IMR-90 (cell line): ENCODE measurements at regions not wholly inside any gene's neighbourhood (a gene's known extent, or its start where the extent isn't known, plus 50 kb on each side); places are given as distances from the start of the nearest gene placed in this dataset.
"Not testable (repeated sequence)": the region's sequence is repeated elsewhere in the genome, so short reads cannot be mapped to it uniquely, and the experiment has no call there.

ENCODE experiments used
- BHLHE40 ChIP-seq: fragments of 150-350 bp; IDR thresholded peaks from 2 replicates; pipeline ENCODE4 v1.6.1; 2016; ENCODE audit warnings: mild to moderate bottlenecking, low read depth, low read length
- CEBPB ChIP-seq: IDR thresholded peaks from 2 replicates; pipeline ENCODE4 v1.6.1; 2012; ENCODE audit warnings: low read depth, low read length, improper control_type of control experiment
- MAFK ChIP-seq: IDR thresholded peaks from 2 replicates; pipeline ENCODE4 v1.6.1; 2012; ENCODE audit warnings: low read depth, low read length, improper control_type of control experiment
- POLR2A ChIP-seq: IDR thresholded peaks from 2 replicates; pipeline ENCODE4 v1.6.1; 2012; ENCODE audit warnings: mild to moderate bottlenecking, low read depth, low read length
- RAD21 ChIP-seq: IDR thresholded peaks from 2 replicates; pipeline ENCODE4 v1.6.1; 2012; ENCODE audit warnings: low read length, improper control_type of control experiment
- TF ChIP-seq, protein P1 (sequence below): conservative IDR thresholded peaks from 2 replicates; pipeline ENCODE4 v1.5.1; 2012; ENCODE audit warnings: mild to moderate bottlenecking, low read depth, low read length, improper control_type of control experiment

GRCh38 chr11:16574889-16575288, 163.6 kb upstream of the C11orf58 start:
- TF ChIP-seq, protein P1, sequence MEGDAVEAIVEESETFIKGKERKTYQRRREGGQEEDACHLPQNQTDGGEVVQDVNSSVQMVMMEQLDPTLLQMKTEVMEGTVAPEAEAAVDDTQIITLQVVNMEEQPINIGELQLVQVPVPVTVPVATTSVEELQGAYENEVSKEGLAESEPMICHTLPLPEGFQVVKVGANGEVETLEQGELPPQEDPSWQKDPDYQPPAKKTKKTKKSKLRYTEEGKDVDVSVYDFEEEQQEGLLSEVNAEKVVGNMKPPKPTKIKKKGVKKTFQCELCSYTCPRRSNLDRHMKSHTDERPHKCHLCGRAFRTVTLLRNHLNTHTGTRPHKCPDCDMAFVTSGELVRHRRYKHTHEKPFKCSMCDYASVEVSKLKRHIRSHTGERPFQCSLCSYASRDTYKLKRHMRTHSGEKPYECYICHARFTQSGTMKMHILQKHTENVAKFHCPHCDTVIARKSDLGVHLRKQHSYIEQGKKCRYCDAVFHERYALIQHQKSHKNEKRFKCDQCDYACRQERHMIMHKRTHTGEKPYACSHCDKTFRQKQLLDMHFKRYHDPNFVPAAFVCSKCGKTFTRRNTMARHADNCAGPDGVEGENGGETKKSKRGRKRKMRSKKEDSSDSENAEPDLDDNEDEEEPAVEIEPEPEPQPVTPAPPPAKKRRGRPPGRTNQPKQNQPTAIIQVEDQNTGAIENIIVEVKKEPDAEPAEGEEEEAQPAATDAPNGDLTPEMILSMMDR = not testable (repeated sequence)
- not testable (repeated sequence) for TF ChIP-seq CEBPB, MAFK, POLR2A, RAD21, BHLHE40
